Smooth muscle cell (in vitro differentiated cells): ENCODE measurements at regions not wholly inside any gene's neighbourhood (a gene's known extent, or its start where the extent isn't known, plus 50 kb on each side); places are given as distances from the start of the nearest gene placed in this dataset.
"Not testable (repeated sequence)": the region's sequence is repeated elsewhere in the genome, so short reads cannot be mapped to it uniquely, and the experiment has no call there.

Experiments used
- DNase-seq: peaks from one replicate; lab custom pipeline; 2025; ENCODE audit not compliant: unreplicated experiment; lab: John Stamatoyannopoulos, UW
- H2AFZ ChIP-seq: fragments of 200-600 bp; sonication (generic); 2 replicates; pipeline ENCODE4 v1.6.0; 2016; ENCODE audit warnings: antibody characterized with exemption, low read depth, mild to moderate bottlenecking
- H3F3A ChIP-seq: fragments of 200-600 bp; sonication (generic); 2 replicates; pipeline ENCODE4 v1.6.0; 2017; ENCODE audit warnings: antibody characterized with exemption, low read depth
- H3K27ac ChIP-seq: fragments of 200-600 bp; sonication (generic); 2 replicates; pipeline ENCODE4 v1.5.1; 2016; ENCODE audit warnings: low read depth, mild to moderate bottlenecking
- H3K27me3 ChIP-seq: fragments of 200-600 bp; sonication (generic); 2 replicates; pipeline ENCODE4 v1.6.1; 2016; ENCODE audit warnings: low read depth, mild to moderate bottlenecking
- H3K36me3 ChIP-seq: fragments of 200-600 bp; sonication (generic); 2 replicates; pipeline ENCODE4 v1.5.1; 2016; ENCODE audit warnings: low read depth
- H3K4me1 ChIP-seq: fragments of 200-600 bp; sonication (generic); 2 replicates; pipeline ENCODE4 v1.5.1; 2016; ENCODE audit warnings: low read depth
- H3K4me2 ChIP-seq: fragments of 200-600 bp; sonication (generic); 2 replicates; pipeline ENCODE4 v1.6.0; 2016; ENCODE audit warnings: mild to moderate bottlenecking
- H3K4me3 ChIP-seq: fragments of 200-600 bp; sonication (generic); 2 replicates; pipeline ENCODE4 v1.5.1; 2016; ENCODE audit warnings: mild to moderate bottlenecking
- H3K79me2 ChIP-seq: fragments of 200-600 bp; sonication (generic); 2 replicates; pipeline ENCODE4 v1.6.0; 2016; ENCODE audit warnings: low read depth, mild to moderate bottlenecking
- H3K9ac ChIP-seq: fragments of 200-600 bp; sonication (generic); 2 replicates; pipeline ENCODE4 v1.6.0; 2016; ENCODE audit warnings: low read depth
- H3K9me3 ChIP-seq: fragments of 200-600 bp; sonication (generic); replicated peaks from 2 replicates; pipeline ENCODE4 v1.5.1; 2016; ENCODE audit warnings: low read depth
- H4K20me1 ChIP-seq: fragments of 200-600 bp; sonication (generic); 2 replicates; pipeline ENCODE4 v1.6.0; 2016; ENCODE audit warnings: low read depth
- CTCF ChIP-seq: fragments of 200-600 bp; sonication (generic); IDR thresholded peaks from 2 replicates; pipeline ENCODE4 v1.5.1; 2017; ENCODE audit warnings: borderline replicate concordance, mild to moderate bottlenecking, antibody characterized with exemption; ENCODE audit not compliant: insufficient read depth, poor library complexity, severe bottlenecking
- WGBS: methylation state at CpG from one replicate; pipeline ENCODE4 v1.1.7; 2016; ENCODE audit warnings: low lambda C conversion rate; 5-methylcytosine and 5-hydroxymethylcytosine counted together

GRCh38 chr13:78491978-78492377 lies 111.4 kb downstream of the POU4F1 start:
- Histone ChIP-seq H3K36me3 (no peaks in the 10 kb centered on the region), H3K9ac (no peak overlapping the region), H3F3A (no peaks in the 10 kb centered on the region), H4K20me1 (no peaks in the 10 kb centered on the region), H3K79me2 (no peaks in the 10 kb centered on the region), H3K4me1 (no peaks in the 10 kb centered on the region), H3K4me3 (no peak overlapping the region), H3K27ac (no peak overlapping the region), H2AFZ (no peak overlapping the region), H3K9me3 (no peaks in the 10 kb centered on the region), H3K27me3 (no peaks in the 10 kb centered on the region), H3K4me2 (no peak overlapping the region)
- DNase-seq: no peak
- TF ChIP-seq CTCF: no peak

GRCh38 chr13:78490225-78490624 lies 113.1 kb downstream of the POU4F1 start:
- WGBS: 88% methylated on average over 7 of the region's 7 CpGs
- not testable (repeated sequence) for H3K27ac ChIP-seq, H2AFZ ChIP-seq, H3K36me3 ChIP-seq, H3K4me3 ChIP-seq, DNase-seq, H3K79me2 ChIP-seq, H3K4me1 ChIP-seq, H3F3A ChIP-seq, H3K27me3 ChIP-seq, H3K4me2 ChIP-seq, H3K9ac ChIP-seq, H4K20me1 ChIP-seq, H3K9me3 ChIP-seq

- Histone ChIP-seq H3K27ac (no peak overlapping the region), H3K27me3 (no peaks in the 10 kb centered on the region), H3K9ac (no peak overlapping the region), H3F3A (no peaks in the 10 kb centered on the region), H3K4me2 (no peak overlapping the region), H3K4me3 (no peak overlapping the region), H3K4me1 (no peaks in the 10 kb centered on the region), H4K20me1 (no peaks in the 10 kb centered on the region), H3K79me2 (no peaks in the 10 kb centered on the region), H2AFZ (no peak overlapping the region), H3K9me3 (no peaks in the 10 kb centered on the region), H3K36me3 (no peaks in the 10 kb centered on the region)
- 75% methylated on average over 1 of the region's 1 CpG for WGBS
- TF ChIP-seq CTCF: no peak
- no peak for DNase-seq
These were observed 115.6 kb downstream of the POU4F1 start for GRCh38 chr13:78487707-78488106.

GRCh38 chr13:78485803-78486202 lies 117.5 kb downstream of the POU4F1 start:
- no peaks in the 10 kb centered on the region for H3F3A ChIP-seq
- H3K27ac ChIP-seq: no peak overlapping the region
- H3K4me2 ChIP-seq: no peak overlapping the region
- no peaks in the 10 kb centered on the region for H3K27me3 ChIP-seq
- no peak for DNase-seq
- 78% methylated on average over 3 of the region's 3 CpGs for WGBS
- H3K36me3 ChIP-seq: no peaks in the 10 kb centered on the region
- H3K79me2 ChIP-seq: no peaks in the 10 kb centered on the region
- no peak overlapping the region for H2AFZ ChIP-seq
- no peaks in the 10 kb centered on the region for H4K20me1 ChIP-seq
- no peaks in the 10 kb centered on the region for H3K9me3 ChIP-seq
- no peak overlapping the region for H3K4me3 ChIP-seq
- TF ChIP-seq CTCF: no peak
- H3K4me1 ChIP-seq: no peaks in the 10 kb centered on the region
- no peak overlapping the region for H3K9ac ChIP-seq
